SK-N-SH (cell line): ENCODE measurements at regions not wholly inside any gene's neighbourhood (a gene's known extent, or its start where the extent isn't known, plus 50 kb on each side); places are given as distances from the start of the nearest gene placed in this dataset.

ENCODE experiments used
- CTCF ChIA-PET: fragments of 300-600, 350-600 bp; formaldehyde crosslinking; extraction: SDS; loops from one replicate; lab custom pipeline; 2021; lab: Yijun Ruan, JAX
- POLR2A ChIA-PET: fragments of 350-600 bp; sonication (Branson Sonifier 250); formaldehyde crosslinking; extraction: SDS; loops from one replicate; lab custom pipeline; 2020; ENCODE audit warnings: antibody characterized with exemption, inconsistent platforms; lab: Yijun Ruan, JAX
- DNase-seq: peaks from one replicate; pipeline ENCODE4 v3.0.0; 2012
- H2AFZ ChIP-seq: fragments of 200-600 bp; sonication (generic); 2 replicates; pipeline ENCODE4 v1.8.1; 2016; ENCODE audit warnings: antibody characterized with exemption, mild to moderate bottlenecking, low read depth
- H3F3A ChIP-seq: fragments of 200-600 bp; sonication (generic); replicated peaks from 2 replicates; pipeline ENCODE3; 2016; ENCODE audit warnings: antibody characterized with exemption, mild to moderate bottlenecking; ENCODE audit not compliant: insufficient read depth
- H3K27ac ChIP-seq, 2 experiments: fragments of 200-500 bp in 1 of 2; fragments of 200-600 bp in 1 of 2; sonication (Bioruptor generic) in 1 of 2; sonication (generic), shearing (Covaris generic) in 1 of 2; 2 replicates each; pipeline versions ENCODE4 v1.5.1 to v1.6.1; 2014 to 2016; ENCODE audit warnings: low read depth in 2 of 2, inconsistent platforms in 1 of 2, low read length in 1 of 2, mild to moderate bottlenecking in 1 of 2, mixed read lengths in 1 of 2
- H3K27me3 ChIP-seq: fragments of 200-600 bp; sonication (generic), shearing (Covaris generic); 2 replicates; pipeline ENCODE4 v1.6.1; 2016; ENCODE audit warnings: mixed run types; ENCODE audit not compliant: insufficient read depth
- H3K36me3 ChIP-seq, 2 experiments: fragments of 200-500 bp in 1 of 2; fragments of 200-600 bp in 1 of 2; sonication (Bioruptor generic) in 1 of 2; sonication (generic) in 1 of 2; replicated peaks in 1 of 2; 2 replicates each; pipeline versions ENCODE3 to v1.5.1; 2014 to 2016; ENCODE audit warnings: low read length in 1 of 2, mild to moderate bottlenecking in 1 of 2; ENCODE audit not compliant: insufficient read depth in 2 of 2, control insufficient read depth in 1 of 2
- H3K4me1 ChIP-seq, 2 experiments: fragments of 200-500 bp in 1 of 2; fragments of 200-600 bp in 1 of 2; sonication (Bioruptor generic) in 1 of 2; sonication (generic), shearing (Covaris generic) in 1 of 2; 2 replicates each; pipeline versions ENCODE4 v1.5.1 to v1.6.1; 2014 to 2016; ENCODE audit warnings: low read depth in 1 of 2, low read length in 1 of 2, mixed run types in 1 of 2; ENCODE audit not compliant: insufficient read depth in 2 of 2, control insufficient read depth in 1 of 2
- H3K4me2 ChIP-seq: fragments of 200-600 bp; sonication (generic), shearing (Covaris generic); 2 replicates; pipeline ENCODE4 v1.6.1; 2017; ENCODE audit warnings: mixed run types
- H3K4me3 ChIP-seq, 2 experiments: fragments of 200-500 bp in 1 of 2; fragments of 200-600 bp in 1 of 2; sonication (Bioruptor generic) in 1 of 2; sonication (generic), shearing (Covaris generic) in 1 of 2; 2 replicates each; pipeline versions ENCODE4 v1.5.1 to v1.8.1; 2014 to 2016; ENCODE audit warnings: low read depth in 2 of 2, inconsistent platforms in 1 of 2, low read length in 1 of 2, mild to moderate bottlenecking in 1 of 2, mixed read lengths in 1 of 2, moderate library complexity in 1 of 2
- H3K79me2 ChIP-seq: fragments of 200-600 bp; sonication (generic); 2 replicates; pipeline ENCODE4 v1.8.1; 2017; ENCODE audit warnings: mild to moderate bottlenecking; ENCODE audit not compliant: insufficient read depth
- H3K9ac ChIP-seq: fragments of 200-600 bp; sonication (generic); 2 replicates; pipeline ENCODE4 v1.6.1; 2017; ENCODE audit warnings: mixed run types
- H3K9me2 ChIP-seq: fragments of 200-600 bp; sonication (generic); 2 replicates; pipeline ENCODE4 v1.6.1; 2017; ENCODE audit warnings: mixed run types
- H3K9me3 ChIP-seq: fragments of 200-600 bp; sonication (generic); 2 replicates; pipeline ENCODE4 v1.6.1; 2017; ENCODE audit warnings: mixed run types, mild to moderate bottlenecking, moderate library complexity
- H4K20me1 ChIP-seq: fragments of 200-600 bp; sonication (generic); 2 replicates; pipeline ENCODE4 v1.6.1; 2017; ENCODE audit warnings: mild to moderate bottlenecking, mixed run types; ENCODE audit not compliant: insufficient read depth
- EP300 ChIP-seq, 2 experiments: IDR thresholded peaks; 2 replicates each; pipeline versions ENCODE4 v1.4.0 to v1.6.1; 2012; ENCODE audit warnings: borderline replicate concordance in 1 of 2, low read depth in 1 of 2, low read length in 1 of 2
- FOXM1 ChIP-seq: IDR thresholded peaks from 2 replicates; pipeline ENCODE4 v1.4.0; 2012; ENCODE audit warnings: low read depth, mild to moderate bottlenecking
- GATA2 ChIP-seq: sonication (generic); formaldehyde crosslinking; IDR thresholded peaks from 2 replicates; pipeline ENCODE4 v1.5.0; 2020; ENCODE audit warnings: mild to moderate bottlenecking, missing genetic modification reagents
- MAX ChIP-seq: IDR thresholded peaks from 2 replicates; pipeline ENCODE4 v1.4.0; 2012; ENCODE audit warnings: low read depth
- POLR2AphosphoS5 ChIP-seq: IDR thresholded peaks from 2 replicates; pipeline ENCODE4 v1.6.1; 2012; ENCODE audit warnings: low read depth, low read length
- RAD21 ChIP-seq: IDR thresholded peaks from 2 replicates; pipeline ENCODE4 v1.6.1; 2012; ENCODE audit warnings: mild to moderate bottlenecking, low read length
- RCOR1 ChIP-seq: fragments of 150-350 bp; IDR thresholded peaks from 2 replicates; pipeline ENCODE4 v1.6.1; 2017; ENCODE audit warnings: antibody characterized with exemption, low read length
- RFX5 ChIP-seq: IDR thresholded peaks from 2 replicates; pipeline ENCODE4 v1.6.1; 2012; ENCODE audit warnings: mild to moderate bottlenecking, improper control_type of control experiment, low read length
- SIN3A ChIP-seq: IDR thresholded peaks from 2 replicates; pipeline ENCODE4 v1.6.1; 2012; ENCODE audit warnings: low read depth, mild to moderate bottlenecking, low read length, moderate library complexity, borderline replicate concordance
- SMC3 ChIP-seq: IDR thresholded peaks from 2 replicates; pipeline ENCODE4 v1.6.1; 2012; ENCODE audit warnings: low read depth, low read length, improper control_type of control experiment
- TCF12 ChIP-seq: IDR thresholded peaks from 2 replicates; pipeline ENCODE4 v1.4.0; 2012
- USF1 ChIP-seq: IDR thresholded peaks from 2 replicates; pipeline ENCODE4 v1.4.0; 2012; ENCODE audit warnings: low read depth, borderline replicate concordance
- YY1 ChIP-seq: IDR thresholded peaks from 2 replicates; pipeline ENCODE4 v1.4.0; 2012; ENCODE audit warnings: low read depth, mild to moderate bottlenecking
- WGBS: methylation state at CpG from one replicate; pipeline ENCODE4 v1.1.6; 2017; ENCODE audit warnings: low lambda C conversion rate; 5-methylcytosine and 5-hydroxymethylcytosine counted together
- TF ChIP-seq, protein P1 (sequence below): fragments of 150-350 bp; IDR thresholded peaks from 2 replicates; pipeline ENCODE4 v1.6.1; 2017; ENCODE audit warnings: antibody characterized with exemption, low read length, low read depth, borderline replicate concordance
- TF ChIP-seq, protein P2 (sequence below): IDR thresholded peaks from 2 replicates; pipeline ENCODE4 v1.6.1; 2012; ENCODE audit warnings: mild to moderate bottlenecking, low read depth, low read length, moderate library complexity
- TF ChIP-seq, protein P3 (sequence below): IDR thresholded peaks from 2 replicates; pipeline ENCODE4; 2012

DNA sequence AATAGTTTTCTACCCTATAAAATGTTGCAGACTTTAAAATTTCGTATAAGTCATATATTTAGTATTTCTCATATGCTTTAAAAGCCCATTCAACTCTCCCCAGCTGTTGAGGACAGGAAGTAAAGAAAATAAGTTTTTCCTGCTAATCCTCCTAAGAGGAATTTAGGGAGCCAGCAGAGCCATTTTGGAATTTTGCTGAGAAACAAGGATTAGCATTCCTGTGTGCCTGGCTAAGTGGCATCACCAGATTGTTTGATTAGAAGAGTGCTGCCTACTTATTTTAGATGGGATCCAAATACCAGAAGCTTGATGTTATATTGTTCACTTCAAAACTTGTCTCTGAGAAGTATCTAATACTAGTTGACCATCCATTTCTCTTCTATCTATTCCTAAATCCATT lies 131.2 kb upstream of the HHIP start:
- no peaks in the 10 kb centered on the region for H3K79me2 ChIP-seq
- no peak overlapping the region for H3K9ac ChIP-seq
- H2AFZ ChIP-seq: peak overlapping the region; percentile 7; the same call in 1 of the 2 replicates
- TF ChIP-seq, protein P1, sequence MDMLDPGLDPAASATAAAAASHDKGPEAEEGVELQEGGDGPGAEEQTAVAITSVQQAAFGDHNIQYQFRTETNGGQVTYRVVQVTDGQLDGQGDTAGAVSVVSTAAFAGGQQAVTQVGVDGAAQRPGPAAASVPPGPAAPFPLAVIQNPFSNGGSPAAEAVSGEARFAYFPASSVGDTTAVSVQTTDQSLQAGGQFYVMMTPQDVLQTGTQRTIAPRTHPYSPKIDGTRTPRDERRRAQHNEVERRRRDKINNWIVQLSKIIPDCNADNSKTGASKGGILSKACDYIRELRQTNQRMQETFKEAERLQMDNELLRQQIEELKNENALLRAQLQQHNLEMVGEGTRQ: no peak
- no peak for TF ChIP-seq EP300 (IDR thresholded peaks at IDR 0.05; ENCODE audit: borderline replicate concordance in 1 of 2, low read depth in 1 of 2, low read length in 1 of 2)
- no peak for TF ChIP-seq RAD21
- no peak for TF ChIP-seq MAX
- TF ChIP-seq SIN3A: no peak
- no peak for TF ChIP-seq RCOR1
- no peak for TF ChIP-seq FOXM1
- TF ChIP-seq, protein P2, sequence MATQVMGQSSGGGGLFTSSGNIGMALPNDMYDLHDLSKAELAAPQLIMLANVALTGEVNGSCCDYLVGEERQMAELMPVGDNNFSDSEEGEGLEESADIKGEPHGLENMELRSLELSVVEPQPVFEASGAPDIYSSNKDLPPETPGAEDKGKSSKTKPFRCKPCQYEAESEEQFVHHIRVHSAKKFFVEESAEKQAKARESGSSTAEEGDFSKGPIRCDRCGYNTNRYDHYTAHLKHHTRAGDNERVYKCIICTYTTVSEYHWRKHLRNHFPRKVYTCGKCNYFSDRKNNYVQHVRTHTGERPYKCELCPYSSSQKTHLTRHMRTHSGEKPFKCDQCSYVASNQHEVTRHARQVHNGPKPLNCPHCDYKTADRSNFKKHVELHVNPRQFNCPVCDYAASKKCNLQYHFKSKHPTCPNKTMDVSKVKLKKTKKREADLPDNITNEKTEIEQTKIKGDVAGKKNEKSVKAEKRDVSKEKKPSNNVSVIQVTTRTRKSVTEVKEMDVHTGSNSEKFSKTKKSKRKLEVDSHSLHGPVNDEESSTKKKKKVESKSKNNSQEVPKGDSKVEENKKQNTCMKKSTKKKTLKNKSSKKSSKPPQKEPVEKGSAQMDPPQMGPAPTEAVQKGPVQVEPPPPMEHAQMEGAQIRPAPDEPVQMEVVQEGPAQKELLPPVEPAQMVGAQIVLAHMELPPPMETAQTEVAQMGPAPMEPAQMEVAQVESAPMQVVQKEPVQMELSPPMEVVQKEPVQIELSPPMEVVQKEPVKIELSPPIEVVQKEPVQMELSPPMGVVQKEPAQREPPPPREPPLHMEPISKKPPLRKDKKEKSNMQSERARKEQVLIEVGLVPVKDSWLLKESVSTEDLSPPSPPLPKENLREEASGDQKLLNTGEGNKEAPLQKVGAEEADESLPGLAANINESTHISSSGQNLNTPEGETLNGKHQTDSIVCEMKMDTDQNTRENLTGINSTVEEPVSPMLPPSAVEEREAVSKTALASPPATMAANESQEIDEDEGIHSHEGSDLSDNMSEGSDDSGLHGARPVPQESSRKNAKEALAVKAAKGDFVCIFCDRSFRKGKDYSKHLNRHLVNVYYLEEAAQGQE: no peak
- TF ChIP-seq POLR2AphosphoS5: no peak
- H3K4me2 ChIP-seq: no peak overlapping the region
- WGBS: 6% methylated on average over 1 of the region's 1 CpG
- no peaks in the 10 kb centered on the region for H3K9me2 ChIP-seq
- H3K4me1 ChIP-seq: no peaks in the 10 kb centered on the region
- no peaks in the 10 kb centered on the region for H3F3A ChIP-seq
- no peaks in the 10 kb centered on the region for H4K20me1 ChIP-seq
- no peak overlapping the region for H3K4me3 ChIP-seq
- DNase-seq: no peak
- POLR2A ChIA-PET: no interaction called here
- no peak overlapping the region for H3K27ac ChIP-seq
- H3K36me3 ChIP-seq: no peaks in the 10 kb centered on the region
- CTCF ChIA-PET: no interaction called here
- H3K9me3 ChIP-seq: no peaks in the 10 kb centered on the region
- no peaks in the 10 kb centered on the region; the same call in 1 of the 2 replicates for H3K27me3 ChIP-seq

GRCh38 chr4:144518181-144518895 lies 127.6 kb upstream of the HHIP start:
- Histone ChIP-seq H3K27me3 (no peaks in the 10 kb centered on the region; the same call in 1 of the 2 replicates), H3K9me2 (no peaks in the 10 kb centered on the region), H3K9ac (no peak overlapping the region), H3K9me3 (no peaks in the 10 kb centered on the region), H3K27ac (no peak overlapping the region), H3F3A (no peaks in the 10 kb centered on the region), H2AFZ (peak overlapping the region; percentile 21; the same call in 1 of the 2 replicates), H3K4me1 (no peaks in the 10 kb centered on the region), H3K4me3 (no peak overlapping the region), H4K20me1 (no peaks in the 10 kb centered on the region), H3K79me2 (no peaks in the 10 kb centered on the region), H3K4me2 (no peak overlapping the region), H3K36me3 (no peaks in the 10 kb centered on the region)
- ChIA-PET POLR2A (no interaction called here), CTCF (no interaction called here)
- 18% methylated on average over 8 of the region's 8 CpGs for WGBS
- no peak for DNase-seq
- no peak for TF ChIP-seq SMC3
- no peak for TF ChIP-seq GATA2 (CRISPR knock-in tag)
- TF ChIP-seq YY1: no peak
- no peak for TF ChIP-seq RCOR1
- TF ChIP-seq FOXM1: no peak
- no peak for TF ChIP-seq USF1
- TF ChIP-seq, protein P3, sequence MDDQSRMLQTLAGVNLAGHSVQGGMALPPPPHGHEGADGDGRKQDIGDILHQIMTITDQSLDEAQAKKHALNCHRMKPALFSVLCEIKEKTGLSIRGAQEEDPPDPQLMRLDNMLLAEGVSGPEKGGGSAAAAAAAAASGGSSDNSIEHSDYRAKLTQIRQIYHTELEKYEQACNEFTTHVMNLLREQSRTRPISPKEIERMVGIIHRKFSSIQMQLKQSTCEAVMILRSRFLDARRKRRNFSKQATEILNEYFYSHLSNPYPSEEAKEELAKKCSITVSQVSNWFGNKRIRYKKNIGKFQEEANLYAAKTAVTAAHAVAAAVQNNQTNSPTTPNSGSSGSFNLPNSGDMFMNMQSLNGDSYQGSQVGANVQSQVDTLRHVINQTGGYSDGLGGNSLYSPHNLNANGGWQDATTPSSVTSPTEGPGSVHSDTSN: no peak
- no peak for TF ChIP-seq RFX5
- TF ChIP-seq, protein P2: no peak
- TF ChIP-seq TCF12: no peak
